ENCODE measurements at regions not wholly inside any gene's neighbourhood (a gene's known extent, or its start where the extent isn't known, plus 50 kb on each side); places are given as distances from the start of the nearest gene placed in this dataset.

- no peak overlapping the region for H3K4me3 Mint-ChIP-seq
- peaks cover 4% of the 10 kb centered on the region for H3K9me3 Mint-ChIP-seq
- peak overlapping the region; percentile 78 for H3K27ac Mint-ChIP-seq (ENCODE audit: unreplicated experiment)
- peaks cover 42% of the 10 kb centered on the region for H3K4me1 Mint-ChIP-seq
- H3K36me3 Mint-ChIP-seq (ENCODE audit: low read depth): peaks cover 2% of the 10 kb centered on the region
- no peak for TF ChIP-seq CTCF (conservative IDR thresholded peaks at IDR 0.05)
- no peak for DNase-seq (ENCODE audit: low read depth, low spot score)
- no peaks in the 10 kb centered on the region for H3K27me3 Mint-ChIP-seq (ENCODE audit: low read depth)
These were observed 233.3 kb downstream of the CHD9NB start for GRCh38 chr16:52819405-52819804.

GRCh38 chr16:52817696-52818095 lies 235.0 kb downstream of the CHD9NB start:
- no peak for DNase-seq (ENCODE audit: low read depth, low spot score)
- no peak for TF ChIP-seq CTCF (conservative IDR thresholded peaks at IDR 0.05)
- Mint-ChIP-seq H3K36me3 (ENCODE audit: low read depth) (peaks cover 13% of the 10 kb centered on the region), H3K27ac (ENCODE audit: unreplicated experiment) (no peak overlapping the region), H3K9me3 (peaks cover 14% of the 10 kb centered on the region), H3K4me1 (peaks cover 51% of the 10 kb centered on the region), H3K27me3 (ENCODE audit: low read depth) (no peaks in the 10 kb centered on the region), H3K4me3 (no peak overlapping the region)

- Mint-ChIP-seq H3K27me3 (ENCODE audit: low read depth) (no peaks in the 10 kb centered on the region), H3K27ac (ENCODE audit: unreplicated experiment) (no peak overlapping the region), H3K4me1 (peaks cover 57% of the 10 kb centered on the region), H3K4me3 (no peak overlapping the region), H3K36me3 (ENCODE audit: low read depth) (peaks cover 13% of the 10 kb centered on the region), H3K9me3 (peaks cover 14% of the 10 kb centered on the region)
- TF ChIP-seq CTCF (conservative IDR thresholded peaks at IDR 0.05): no peak
- no peak for DNase-seq (ENCODE audit: low read depth, low spot score)
These were observed 235.7 kb downstream of the CHD9NB start for GRCh38 chr16:52816993-52817392.

GRCh38 chr16:52812678-52813556 lies 239.8 kb downstream of the CHD9NB start:
- Mint-ChIP-seq H3K27ac (ENCODE audit: unreplicated experiment) (peak overlapping the region; percentile 41), H3K4me1 (peaks cover 42% of the 10 kb centered on the region), H3K4me3 (peak overlapping the region; percentile 49), H3K9me3 (peaks cover 17% of the 10 kb centered on the region), H3K27me3 (ENCODE audit: low read depth) (no peaks in the 10 kb centered on the region), H3K36me3 (ENCODE audit: low read depth) (peaks cover 15% of the 10 kb centered on the region)
- no peak for TF ChIP-seq CTCF (conservative IDR thresholded peaks at IDR 0.05)
- DNase-seq (ENCODE audit: low read depth, low spot score): no peak

GRCh38 chr16:52805559-52806168 lies 247.0 kb downstream of the CHD9NB start:
- no peak for TF ChIP-seq CTCF (conservative IDR thresholded peaks at IDR 0.05)
- H3K4me3 Mint-ChIP-seq: no peak overlapping the region
- no peaks in the 10 kb centered on the region for H3K27me3 Mint-ChIP-seq (ENCODE audit: low read depth)
- peaks cover 2% of the 10 kb centered on the region for H3K36me3 Mint-ChIP-seq (ENCODE audit: low read depth)
- DNase-seq (ENCODE audit: low read depth, low spot score): no peak
- H3K9me3 Mint-ChIP-seq: peaks cover 8% of the 10 kb centered on the region
- no peak overlapping the region for H3K27ac Mint-ChIP-seq (ENCODE audit: unreplicated experiment)
- no peaks in the 10 kb centered on the region for H3K4me1 Mint-ChIP-seq
